ENCODE measurements at regions not wholly inside any gene's neighbourhood (a gene's known extent, or its start where the extent isn't known, plus 50 kb on each side); places are given as distances from the start of the nearest gene placed in this dataset.

GRCh38 chr21:23890652-23891051 is 1716.6 kb downstream of the MRPL39 start:
- TF ChIP-seq CTCF (IDR thresholded peaks at IDR 0.05) (no peak), POLR2AphosphoS5 (IDR thresholded peaks at IDR 0.05) (no peak), POLR2A (IDR thresholded peaks at IDR 0.05) (no peak)
